ENCODE measurements at regions not wholly inside any gene's neighbourhood (a gene's known extent, or its start where the extent isn't known, plus 50 kb on each side); places are given as distances from the start of the nearest gene placed in this dataset.

GRCh38 chr7:1318661-1319060, 86.0 kb downstream of the UNCX start:
- no peak overlapping the region for H3K4me3 ChIP-seq
- DNase-seq (no peak), ATAC-seq (no peak)
- intact Hi-C loops (cut with DNase I): no loop called here
- H3K27ac ChIP-seq: no peak overlapping the region
- no peaks in the 10 kb centered on the region for H3K4me1 ChIP-seq
- H3K36me3 ChIP-seq: no peaks in the 10 kb centered on the region
- TF ChIP-seq CTCF (IDR thresholded peaks at IDR 0.05): no peak
- no peak for TF ChIP-seq POLR2A (IDR thresholded peaks at IDR 0.05)
- 66 to 74% (median 72%) methylated on average over 15 to 18 of the region's 18 CpGs for WGBS, 4 donors
- H3K27me3 ChIP-seq: peaks cover 0 to 36% (median 20%) of the 10 kb centered on the region in 9 donors
- H3K9me3 ChIP-seq: no peaks in the 10 kb centered on the region

GRCh38 chr7:1320616-1321240, 88.1 kb downstream of the UNCX start:
- ATAC-seq: no peak
- Histone ChIP-seq H3K27ac (no peak overlapping the region), H3K4me3 (no peak overlapping the region), H3K27me3 (peaks cover 0 to 54% (median 34%) of the 10 kb centered on the region in 9 donors), H3K9me3 (no peaks in the 10 kb centered on the region), H3K4me1 (no peaks in the 10 kb centered on the region), H3K36me3 (no peaks in the 10 kb centered on the region)
- 83 to 85% (median 85%) methylated on average over 16 to 17 of the region's 17 CpGs for WGBS, 4 donors
- intact Hi-C loops (cut with DNase I): no loop called here
- no peak for TF ChIP-seq CTCF (IDR thresholded peaks at IDR 0.05)
- DNase-seq: peak in 1 of 5 donors; percentile 48

GRCh38 chr7:1321411-1322239, 89.0 kb downstream of the UNCX start:
- Histone ChIP-seq H3K4me3 (no peak overlapping the region), H3K4me1 (no peaks in the 10 kb centered on the region), H3K27me3 (peaks cover 0 to 56% (median 40%) of the 10 kb centered on the region in 9 donors), H3K36me3 (no peaks in the 10 kb centered on the region), H3K9me3 (no peaks in the 10 kb centered on the region), H3K27ac (no peak overlapping the region)
- WGBS, 4 donors: 60 to 66% (median 63%) methylated on average over 19 to 39 of the region's 39 CpGs
- DNase-seq (peak in 1 of 5 donors; percentile 51), ATAC-seq (no peak)
- intact Hi-C loops (cut with DNase I): no loop called here
- TF ChIP-seq POLR2A (IDR thresholded peaks at IDR 0.05) (no peak), CTCF (IDR thresholded peaks at IDR 0.05) (no peak)

GRCh38 chr7:1322240-1323110, 89.8 kb downstream of the UNCX start:
- peak in 1 of 5 donors; percentile 42 for DNase-seq
- intact Hi-C loops (cut with DNase I): no loop called here
- Histone ChIP-seq H3K4me1 (no peaks in the 10 kb centered on the region), H3K9me3 (no peaks in the 10 kb centered on the region), H3K27me3 (peaks cover 0 to 56% (median 40%) of the 10 kb centered on the region in 9 donors), H3K36me3 (no peaks in the 10 kb centered on the region), H3K4me3 (no peak overlapping the region), H3K27ac (no peak overlapping the region)
- 68 to 76% (median 73%) methylated on average over 14 to 35 of the region's 35 CpGs for whole genome bisulfite sequencing, 4 donors
- ATAC-seq: no peak
- TF ChIP-seq CTCF (IDR thresholded peaks at IDR 0.05) (no peak), POLR2A (IDR thresholded peaks at IDR 0.05) (no peak)

Data from heart left ventricle (tissue), 16 donors.